Uterus (tissue), 3 donors: ENCODE measurements at regions not wholly inside any gene's neighbourhood (a gene's known extent, or its start where the extent isn't known, plus 50 kb on each side); places are given as distances from the start of the nearest gene placed in this dataset.

ENCODE experiments used
- DNase-seq, 2 donors: peaks; one replicate each; pipeline ENCODE4 v3.0.0-alpha.2; 2019 to 2020
- H3K27ac ChIP-seq, 2 donors: fragments of 200-600 bp; sonication (generic); 1 replicate in 1 of 2; 2 replicates in 1 of 2; pipeline ENCODE4 v1.5.1; 2016 to 2018
- H3K27me3 ChIP-seq, 2 donors: fragments of 200-600 bp; sonication (generic); one replicate each; pipeline ENCODE4 v1.5.1; 2018 to 2019; ENCODE audit warnings: control low read depth in 1 of 2
- H3K36me3 ChIP-seq, 2 donors: fragments of 200-600 bp; sonication (generic); one replicate each; pipeline ENCODE4 v1.5.1; 2019; ENCODE audit warnings: control low read depth in 1 of 2
- H3K4me1 ChIP-seq, 2 donors: fragments of 200-600 bp; sonication (generic); one replicate each; pipeline ENCODE4 v1.5.1; 2018 to 2019; ENCODE audit warnings: control low read depth in 1 of 2
- H3K4me3 ChIP-seq, 2 donors: fragments of 200-600 bp; sonication (generic); 1 replicate in 1 of 2; 2 replicates in 1 of 2; pipeline ENCODE4 v1.5.1; 2018 to 2019; ENCODE audit warnings: mild to moderate bottlenecking in 1 of 2
- H3K9me3 ChIP-seq, 2 donors: fragments of 200-600 bp; sonication (generic); one replicate each; pipeline ENCODE4 v1.5.1; 2019; ENCODE audit warnings: control low read depth in 1 of 2
- POLR2A ChIP-seq, 2 donors: fragments of 450-650 bp; IDR thresholded peaks; one replicate each; pipeline ENCODE4 v1.6.1; 2016; ENCODE audit warnings: antibody characterized with exemption in 2 of 2, mild to moderate bottlenecking in 1 of 2, moderate library complexity in 1 of 2
- intact Hi-C: fragments of 100-400 bp; cut with DNase I; formaldehyde crosslinking; loops from one replicate; pipeline ENCODE4 v1.15.1; 2023; ENCODE audit warnings: low total_unique reads
- TF ChIP-seq, protein P1 (sequence below), 4 experiments: fragments of 200-600 bp in 2 of 4; fragments of 450-650 bp in 2 of 4; sonication (generic) in 2 of 4; IDR thresholded peaks; one replicate each; pipeline ENCODE4 v1.5.1; 2016 to 2019; ENCODE audit warnings: antibody characterized with exemption in 4 of 4, mild to moderate bottlenecking in 2 of 4, moderate library complexity in 1 of 4
- donor health status: DM: yes; HTN: yes; CAD: no.

DNA sequence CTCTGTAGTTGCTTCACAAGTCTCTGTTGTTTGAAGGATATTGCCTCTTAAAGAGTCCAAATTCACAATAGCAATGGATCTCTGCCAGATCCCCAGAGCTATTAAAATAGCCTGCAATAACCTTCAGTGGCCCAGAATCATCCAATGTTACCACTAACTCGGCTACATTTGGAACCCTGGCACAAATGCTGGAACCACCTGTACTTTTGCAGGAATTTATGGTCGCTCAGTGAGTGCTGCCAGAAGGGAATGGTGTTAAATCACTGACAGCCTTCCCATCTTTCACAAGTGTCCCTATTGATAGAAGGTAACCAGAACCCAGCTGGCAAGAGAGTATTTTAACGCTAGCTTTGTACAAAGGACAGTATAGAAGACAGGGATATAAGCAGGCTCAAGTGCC is 298.8 kb upstream of the PLSCR5 start:
- Histone ChIP-seq H3K4me1 (no peaks in the 10 kb centered on the region), H3K9me3 (no peaks in the 10 kb centered on the region), H3K4me3 (no peak overlapping the region), H3K27me3 (no peaks in the 10 kb centered on the region), H3K36me3 (no peaks in the 10 kb centered on the region), H3K27ac (no peak overlapping the region)
- intact Hi-C loops: no loop called here
- no peak for DNase-seq
- TF ChIP-seq, protein P1, sequence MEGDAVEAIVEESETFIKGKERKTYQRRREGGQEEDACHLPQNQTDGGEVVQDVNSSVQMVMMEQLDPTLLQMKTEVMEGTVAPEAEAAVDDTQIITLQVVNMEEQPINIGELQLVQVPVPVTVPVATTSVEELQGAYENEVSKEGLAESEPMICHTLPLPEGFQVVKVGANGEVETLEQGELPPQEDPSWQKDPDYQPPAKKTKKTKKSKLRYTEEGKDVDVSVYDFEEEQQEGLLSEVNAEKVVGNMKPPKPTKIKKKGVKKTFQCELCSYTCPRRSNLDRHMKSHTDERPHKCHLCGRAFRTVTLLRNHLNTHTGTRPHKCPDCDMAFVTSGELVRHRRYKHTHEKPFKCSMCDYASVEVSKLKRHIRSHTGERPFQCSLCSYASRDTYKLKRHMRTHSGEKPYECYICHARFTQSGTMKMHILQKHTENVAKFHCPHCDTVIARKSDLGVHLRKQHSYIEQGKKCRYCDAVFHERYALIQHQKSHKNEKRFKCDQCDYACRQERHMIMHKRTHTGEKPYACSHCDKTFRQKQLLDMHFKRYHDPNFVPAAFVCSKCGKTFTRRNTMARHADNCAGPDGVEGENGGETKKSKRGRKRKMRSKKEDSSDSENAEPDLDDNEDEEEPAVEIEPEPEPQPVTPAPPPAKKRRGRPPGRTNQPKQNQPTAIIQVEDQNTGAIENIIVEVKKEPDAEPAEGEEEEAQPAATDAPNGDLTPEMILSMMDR (IDR thresholded peaks at IDR 0.05): no peak
- TF ChIP-seq POLR2A (IDR thresholded peaks at IDR 0.05): no peak

DNA sequence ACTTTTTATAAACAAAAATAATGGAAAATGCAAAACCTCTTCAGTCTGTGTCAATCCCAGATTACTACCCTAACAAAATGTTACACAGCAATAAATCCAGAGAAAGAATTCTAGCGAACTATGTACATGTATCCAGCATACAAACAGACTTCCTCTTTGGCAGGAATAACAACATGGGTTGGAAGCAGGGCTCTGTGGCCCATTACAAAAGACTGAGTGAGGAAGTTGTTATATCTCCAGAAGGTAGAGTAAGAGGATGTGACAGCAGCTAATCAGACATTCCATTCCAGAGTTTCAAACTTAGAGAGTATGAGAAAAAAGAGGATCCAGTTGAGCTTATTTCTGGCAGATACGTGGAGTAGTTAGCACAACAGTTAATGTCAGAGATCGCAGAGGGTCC is 294.0 kb upstream of the PLSCR5 start:
- no peak overlapping the region for H3K27ac ChIP-seq
- intact Hi-C loops: no loop called here

DNA sequence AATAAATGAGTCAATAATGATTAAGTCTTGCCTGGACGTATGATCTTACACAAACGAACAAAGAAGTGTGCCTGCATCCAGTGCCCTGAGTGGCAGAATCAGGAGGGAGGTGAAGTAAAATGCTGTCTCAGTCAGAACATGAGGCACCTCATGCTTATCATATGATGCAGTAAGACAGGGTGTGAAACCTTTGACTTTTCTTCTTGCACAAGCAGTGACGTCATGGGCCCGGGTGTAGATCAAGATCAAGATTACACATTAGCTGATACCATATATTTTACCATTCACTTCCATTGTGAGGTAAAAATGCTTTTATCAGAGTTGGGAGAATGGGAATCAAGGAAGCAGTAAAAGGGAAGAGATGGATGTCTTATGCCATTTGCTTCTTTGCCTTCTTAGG is 291.6 kb upstream of the PLSCR5 start:
- intact Hi-C loops: no loop called here
- no peaks in the 10 kb centered on the region for H3K36me3 ChIP-seq
- no peaks in the 10 kb centered on the region for H3K9me3 ChIP-seq
- H3K27me3 ChIP-seq: no peaks in the 10 kb centered on the region
- no peak overlapping the region for H3K4me3 ChIP-seq
- H3K4me1 ChIP-seq: no peaks in the 10 kb centered on the region
- H3K27ac ChIP-seq: no peak overlapping the region
- DNase-seq: no peak
- TF ChIP-seq, protein P1 (IDR thresholded peaks at IDR 0.05): no peak
- no peak for TF ChIP-seq POLR2A (IDR thresholded peaks at IDR 0.05)

More for the DNA sequence above, 294.0 kb upstream of the PLSCR5 start:
- Histone ChIP-seq H3K9me3 (no peaks in the 10 kb centered on the region), H3K4me3 (no peak overlapping the region), H3K4me1 (no peaks in the 10 kb centered on the region), H3K27me3 (no peaks in the 10 kb centered on the region), H3K36me3 (no peaks in the 10 kb centered on the region)
- no peak for DNase-seq
- TF ChIP-seq POLR2A (IDR thresholded peaks at IDR 0.05): no peak
- TF ChIP-seq, protein P1 (IDR thresholded peaks at IDR 0.05): no peak

DNA sequence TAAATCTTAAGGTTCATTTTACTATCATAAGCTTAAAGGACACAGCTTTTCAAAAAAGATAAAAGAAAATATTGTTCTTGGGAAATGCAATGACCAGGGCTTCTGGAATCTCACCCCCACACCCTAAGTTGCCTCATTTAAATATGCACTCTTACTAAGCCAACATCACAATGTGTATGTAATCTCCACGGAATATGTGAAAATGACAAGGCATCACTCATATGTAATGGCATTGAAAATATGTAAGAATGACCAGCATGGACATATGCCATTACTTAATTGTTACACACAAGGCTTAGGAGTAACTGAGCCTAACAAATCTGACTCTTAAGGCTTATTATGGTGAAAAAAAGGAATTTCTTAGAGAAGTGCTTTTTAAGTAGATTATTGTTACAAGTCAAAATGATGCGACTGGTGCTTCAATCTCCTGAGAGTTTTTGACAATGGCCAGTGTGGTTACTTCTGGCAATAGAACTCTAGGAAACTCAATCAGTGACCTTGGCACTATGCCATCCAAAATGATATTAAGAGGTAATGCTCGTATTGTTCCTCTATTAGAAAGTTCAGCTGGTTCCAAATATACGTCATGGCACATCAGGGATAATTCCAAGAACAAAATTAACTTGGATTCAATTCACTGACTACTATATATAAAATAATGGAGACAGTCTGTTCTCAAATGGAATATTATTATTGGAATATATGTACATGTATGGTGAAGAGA is 290.0 kb upstream of the PLSCR5 start:
- DNase-seq: no peak
- no peaks in the 10 kb centered on the region for H3K27me3 ChIP-seq
- TF ChIP-seq, protein P1 (IDR thresholded peaks at IDR 0.05): no peak
- TF ChIP-seq POLR2A (IDR thresholded peaks at IDR 0.05): no peak
- H3K4me1 ChIP-seq: no peaks in the 10 kb centered on the region
- no peak overlapping the region for H3K4me3 ChIP-seq
- no peaks in the 10 kb centered on the region for H3K36me3 ChIP-seq
- no peak overlapping the region for H3K27ac ChIP-seq
- intact Hi-C loops: no loop called here
- H3K9me3 ChIP-seq: no peaks in the 10 kb centered on the region

DNA sequence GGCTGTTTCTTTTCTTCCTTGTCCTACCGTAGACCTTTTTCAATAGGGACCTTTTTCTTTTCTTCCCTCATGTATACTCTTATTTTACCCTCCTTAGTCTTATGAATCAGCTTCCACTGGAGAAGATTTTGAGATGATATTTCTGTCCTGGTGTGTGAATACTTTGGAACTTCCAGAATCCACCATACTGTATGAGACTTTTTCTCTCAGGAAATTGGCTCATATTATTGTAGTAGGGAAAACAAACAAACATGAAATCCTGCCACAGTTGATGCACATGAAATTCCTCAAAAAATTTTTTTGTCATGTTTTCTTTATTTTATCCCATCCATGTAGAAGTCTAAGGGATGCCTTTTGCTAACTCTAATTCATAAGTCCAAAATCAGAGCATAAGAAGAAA is 289.3 kb upstream of the PLSCR5 start:
- H3K4me1 ChIP-seq: no peaks in the 10 kb centered on the region
- TF ChIP-seq, protein P1 (IDR thresholded peaks at IDR 0.05): no peak
- no peak for TF ChIP-seq POLR2A (IDR thresholded peaks at IDR 0.05)
- no peak overlapping the region for H3K4me3 ChIP-seq
- H3K27me3 ChIP-seq: no peaks in the 10 kb centered on the region
- intact Hi-C loops: no loop called here
- H3K9me3 ChIP-seq: no peaks in the 10 kb centered on the region
- DNase-seq: no peak
- no peaks in the 10 kb centered on the region for H3K36me3 ChIP-seq
- no peak overlapping the region for H3K27ac ChIP-seq
